ENCODE measurements at regions not wholly inside any gene's neighbourhood (a gene's known extent, or its start where the extent isn't known, plus 50 kb on each side); places are given as distances from the start of the nearest gene placed in this dataset.
"Not testable (repeated sequence)": the region's sequence is repeated elsewhere in the genome, so short reads cannot be mapped to it uniquely, and the experiment has no call there.

GRCh38 chr6:164078532-164079274 lies 664.2 kb downstream of the QKI start:
- no peaks in the 10 kb centered on the region for H3F3A ChIP-seq (ENCODE audit: insufficient read depth, low read length, poor library complexity, severe bottlenecking)
- H3K9ac ChIP-seq (ENCODE audit: low read length) = no peak overlapping the region
- no peaks in the 10 kb centered on the region for H3K27me3 ChIP-seq (ENCODE audit: insufficient read depth, low read depth, low read length)
- no peaks in the 10 kb centered on the region for H3K9me3 ChIP-seq (ENCODE audit: low read length)
- no peak overlapping the region for H3K27ac ChIP-seq (ENCODE audit: low read length)
- no peaks in the 10 kb centered on the region for H3K79me2 ChIP-seq (replicated peaks; ENCODE audit: insufficient read depth, low read length)
- no peaks in the 10 kb centered on the region for H3K36me3 ChIP-seq (ENCODE audit: insufficient read depth, low read length)
- no peaks in the 10 kb centered on the region for H4K20me1 ChIP-seq (ENCODE audit: insufficient read depth)
- no peak overlapping the region for H3K4me3 ChIP-seq (ENCODE audit: low read length)
- H3K9me2 ChIP-seq (ENCODE audit: insufficient read depth, low read length) = no peaks in the 10 kb centered on the region
- no peak overlapping the region for H3K4me2 ChIP-seq (ENCODE audit: low read length)
- H2AFZ ChIP-seq (ENCODE audit: low read depth, low read length) = no peak overlapping the region
- no peak for TF ChIP-seq POLR2AphosphoS5 (IDR thresholded peaks at IDR 0.05)
- TF ChIP-seq SMC3 (conservative IDR thresholded peaks at IDR 0.05; ENCODE audit: poor library complexity) = no peak
- TF ChIP-seq EP300 (conservative IDR thresholded peaks at IDR 0.05; ENCODE audit: poor library complexity, severe bottlenecking) = no peak
- TF ChIP-seq TAF1 (IDR thresholded peaks at IDR 0.05; ENCODE audit: low read depth) = no peak
- TF ChIP-seq EZH2 (IDR thresholded peaks at IDR 0.05; ENCODE audit: borderline replicate concordance, insufficient read depth, low read length, poor library complexity, severe bottlenecking) = no peak
- TF ChIP-seq RAD21 (conservative IDR thresholded peaks at IDR 0.05) = no peak
- no peak for TF ChIP-seq REST (IDR thresholded peaks at IDR 0.05; ENCODE audit: borderline replicate concordance)
- no peak for TF ChIP-seq MXI1 (conservative IDR thresholded peaks at IDR 0.05; ENCODE audit: poor library complexity, severe bottlenecking)
- TF ChIP-seq CTCF (IDR thresholded peaks at IDR 0.05; ENCODE audit: poor library complexity, severe bottlenecking) = no peak

- H3F3A ChIP-seq (ENCODE audit: insufficient read depth, low read length, poor library complexity, severe bottlenecking); H2AFZ ChIP-seq (ENCODE audit: low read depth, low read length); H3K4me3 ChIP-seq (ENCODE audit: low read length); H3K79me2 ChIP-seq (replicated peaks; ENCODE audit: insufficient read depth, low read length); H3K27me3 ChIP-seq (ENCODE audit: insufficient read depth, low read depth, low read length); H3K9me2 ChIP-seq (ENCODE audit: insufficient read depth, low read length); H3K27ac ChIP-seq (ENCODE audit: low read length); H3K36me3 ChIP-seq (ENCODE audit: insufficient read depth, low read length); H3K9me3 ChIP-seq (ENCODE audit: low read length); H3K9ac ChIP-seq (ENCODE audit: low read length); H4K20me1 ChIP-seq (ENCODE audit: insufficient read depth); H3K4me2 ChIP-seq (ENCODE audit: low read length): not testable (repeated sequence)
Observed at GRCh38 chr6:164076818-164077532, 662.5 kb downstream of the QKI start.

All from neural cell (in vitro differentiated cells).